K562 (cell line): ENCODE measurements at regions not wholly inside any gene's neighbourhood (a gene's known extent, or its start where the extent isn't known, plus 50 kb on each side); places are given as distances from the start of the nearest gene placed in this dataset.
A peak's percentile ranks its signal among the peaks of the same experiment; 100 is the strongest.

Experiments used
- ATAC-seq: fragments of 200-7000 bp; cut with Tn5 transposase; 3 replicates; pipeline ENCODE4 v1.9.1; 2020; ENCODE audit warnings: moderate library complexity
- BruUV-seq: library from RNA; stranded (reverse); fragments of 400-500 nt; replicated peaks from 2 replicates; lab custom pipeline; 2021; lab: Mats Ljungman, UMichigan
- CTCF ChIA-PET: fragments of 300-600 bp; formaldehyde crosslinking; extraction: SDS; loops from one replicate; lab custom pipeline; 2021; ENCODE audit warnings: low intra/inter-chr PET ratio; lab: Yijun Ruan, JAX
- POLR2A ChIA-PET: fragments of 300-600, 350-650 bp; sonication (Branson Sonifier 250); formaldehyde crosslinking; extraction: SDS; loops from one replicate; lab custom pipeline; 2021; ENCODE audit warnings: antibody characterized with exemption, inconsistent platforms; lab: Yijun Ruan, JAX
- DNase-seq, 4 experiments: peaks; one replicate each; pipeline versions ENCODE4 v3.0.0 to v3.0.0-alpha.2; 2011 to 2018; ENCODE audit warnings: low spot score in 3 of 4, mixed read lengths in 3 of 4; ENCODE audit errors: extremely low read depth in 1 of 4
- FAIRE-seq: peaks from 2 replicates; lab custom pipeline; 2011; peaks lifted over from hg19 to GRCh38; lab: Jason Lieb, UNC
- H2AFZ ChIP-seq: 2 replicates; pipeline ENCODE4 v1.6.0; 2011; ENCODE audit warnings: low read depth, low read length, control low read depth, inconsistent platforms
- H3K27ac ChIP-seq: fragments of 200-600 bp; 3 replicates; pipeline ENCODE4 v1.8.0; 2011; ENCODE audit warnings: low read depth, mild to moderate bottlenecking, control low read depth, inconsistent platforms, low read length, moderate library complexity, mixed read lengths; ENCODE audit errors: extremely low read depth
- H3K27me3 ChIP-seq, 2 experiments: fragments of 300-600 bp in 1 of 2; 2 replicates in 1 of 2; 3 replicates in 1 of 2; pipeline versions ENCODE4 v1.6.0 to v1.8.0; 2011; ENCODE audit warnings: inconsistent platforms in 2 of 2, low read length in 2 of 2, mild to moderate bottlenecking in 1 of 2, mixed read lengths in 1 of 2, moderate library complexity in 1 of 2; ENCODE audit not compliant: control insufficient read depth in 2 of 2, insufficient read depth in 2 of 2
- H3K36me3 ChIP-seq: fragments of 300-600 bp; 3 replicates; pipeline ENCODE4 v1.8.0; 2011; ENCODE audit warnings: mild to moderate bottlenecking, low read length, inconsistent platforms; ENCODE audit not compliant: control insufficient read depth, insufficient read depth
- H3K4me1 ChIP-seq, 2 experiments: fragments of 200-600 bp in 1 of 2; replicated peaks in 1 of 2; 2 replicates in 1 of 2; 3 replicates in 1 of 2; pipeline versions ENCODE4 v1.5.1 to v1.8.0; 2011; ENCODE audit warnings: inconsistent platforms in 2 of 2, low read length in 2 of 2, mild to moderate bottlenecking in 1 of 2, mixed read lengths in 1 of 2, moderate library complexity in 1 of 2; ENCODE audit not compliant: control insufficient read depth in 2 of 2, insufficient read depth in 2 of 2
- H3K4me2 ChIP-seq: 2 replicates; pipeline ENCODE4 v1.6.1; 2011; ENCODE audit warnings: low read length, control low read depth, inconsistent platforms, mixed read lengths; ENCODE audit not compliant: insufficient read depth
- H3K4me3 ChIP-seq: fragments of 200-600 bp; sonication (generic), shearing (Covaris generic); 2 replicates; pipeline ENCODE4 v1.5.1; 2016; ENCODE audit warnings: control low read depth, inconsistent platforms
- H3K79me2 ChIP-seq: fragments of 200-600 bp; 3 replicates; pipeline ENCODE4 v1.8.0; 2011; ENCODE audit warnings: low read length, inconsistent platforms; ENCODE audit not compliant: control insufficient read depth, insufficient read depth
- H3K9ac ChIP-seq, 2 experiments: 2 replicates each; pipeline versions ENCODE4 v1.6.0 to v1.6.1; 2011; ENCODE audit warnings: low read depth in 2 of 2, low read length in 2 of 2, control low read depth in 1 of 2, inconsistent platforms in 1 of 2, mild to moderate bottlenecking in 1 of 2, mixed read lengths in 1 of 2; ENCODE audit not compliant: insufficient read depth in 1 of 2
- H3K9me1 ChIP-seq: one replicate; pipeline ENCODE4 v1.6.0; 2011; ENCODE audit warnings: inconsistent platforms, mild to moderate bottlenecking, low read length, moderate library complexity; ENCODE audit not compliant: control insufficient read depth, insufficient read depth
- H3K9me3 ChIP-seq: replicated peaks from 2 replicates; pipeline ENCODE4 v1.5.1; 2011; ENCODE audit warnings: low read depth, low read length, inconsistent platforms; ENCODE audit not compliant: control insufficient read depth, insufficient read depth
- H4K20me1 ChIP-seq: replicated peaks from 2 replicates; pipeline ENCODE4 v1.6.1; 2011; ENCODE audit warnings: low read length, inconsistent platforms, mixed read lengths; ENCODE audit not compliant: control insufficient read depth, insufficient read depth
- CREBBP ChIP-seq: IDR thresholded peaks from one replicate; pipeline ENCODE4 v1.6.1; 2012; ENCODE audit warnings: low read depth, mild to moderate bottlenecking, control low read depth, inconsistent platforms, low read length
- RBM17 ChIP-seq: fragments of 200-400 bp; formaldehyde crosslinking; IDR thresholded peaks from 2 replicates; pipeline ENCODE4 v1.6.1; 2017; ENCODE audit warnings: low read depth, mild to moderate bottlenecking, low read length, borderline replicate concordance
- RFX1 ChIP-seq: fragments of 450-650 bp; IDR thresholded peaks from 2 replicates; pipeline ENCODE4 v1.6.1; 2016; ENCODE audit warnings: mild to moderate bottlenecking, moderate library complexity
- TCF3 ChIP-seq: sonication (generic); formaldehyde crosslinking; IDR thresholded peaks from 2 replicates; pipeline ENCODE4 v1.4.0; 2020; ENCODE audit warnings: mild to moderate bottlenecking, missing genetic modification reagents
- WGBS: fragments of 100-300 bp; shearing (Covaris generic); methylation state at CpG from one replicate; pipeline ENCODE4 v1.1.6; 2016; ENCODE audit warnings: low coverage, mixed read lengths; ENCODE audit not compliant: insufficient coverage; ENCODE audit errors: missing lambda C conversion rate; 5-methylcytosine and 5-hydroxymethylcytosine counted together
- in situ Hi-C: fragments of 300-500 bp; cut with MboI; formaldehyde crosslinking; loops from 4 replicates; pipeline ENCODE4 v1.15.0; 2018; ENCODE audit warnings: inconsistent platforms, mixed read lengths
- intact Hi-C: fragments of 100-400 bp; cut with micrococcal nuclease; formaldehyde crosslinking; loops from 2 replicates; pipeline ENCODE4 v1.14.2; 2022

GRCh38 chr17:56011406-56012131, 141.7 kb upstream of the ANKFN1 start:
- H3K9me1 ChIP-seq = no peaks in the 10 kb centered on the region
- in situ Hi-C loops (no loop called here), intact Hi-C loops (no loop called here)
- H3K9ac ChIP-seq = no peak overlapping the region
- CTCF ChIA-PET = no interaction called here
- H4K20me1 ChIP-seq = no peaks in the 10 kb centered on the region
- FAIRE-seq (no peak), ATAC-seq (no peak), DNase-seq (no peak)
- BruUV-seq = no TSS peak
- no peak overlapping the region for H3K27ac ChIP-seq
- 3% methylated on average over 4 of the region's 4 CpGs for whole genome bisulfite sequencing
- H2AFZ ChIP-seq = no peak overlapping the region
- no peak for TF ChIP-seq RBM17
- peak; percentile 48 for TF ChIP-seq CREBBP
- no peak overlapping the region for H3K4me2 ChIP-seq
- no peaks in the 10 kb centered on the region for H3K9me3 ChIP-seq
- no peaks in the 10 kb centered on the region for H3K36me3 ChIP-seq
- no peaks in the 10 kb centered on the region for H3K27me3 ChIP-seq
- no peaks in the 10 kb centered on the region for H3K79me2 ChIP-seq
- no peak overlapping the region for H3K4me3 ChIP-seq
- no peaks in the 10 kb centered on the region for H3K4me1 ChIP-seq
- POLR2A ChIA-PET = interaction anchor here (0.6 kb wide), 1 partner anchor 1008 kb away, joined by 6 read pairs; no protein-coding TSS in a partner anchor

GRCh38 chr17:56018211-56018610, 135.1 kb upstream of the ANKFN1 start:
- Histone ChIP-seq H3K4me1 (no peaks in the 10 kb centered on the region), H3K79me2 (no peaks in the 10 kb centered on the region), H3K27ac (no peak overlapping the region), H3K9me3 (no peaks in the 10 kb centered on the region), H3K36me3 (no peaks in the 10 kb centered on the region), H3K27me3 (no peaks in the 10 kb centered on the region), H3K9me1 (no peaks in the 10 kb centered on the region), H3K9ac (no peak overlapping the region), H2AFZ (no peak overlapping the region), H3K4me3 (no peak overlapping the region), H3K4me2 (no peak overlapping the region), H4K20me1 (no peaks in the 10 kb centered on the region)
- no peak for ATAC-seq
- FAIRE-seq = no peak
- TF ChIP-seq RFX1 (peak; percentile 57), TCF3 (no peak)
- in situ Hi-C loops = no loop called here
- ChIA-PET CTCF (no interaction called here), POLR2A (interaction anchor here (1.1 kb wide), 1 partner anchor 9 kb away, joined by 5 read pairs; no protein-coding TSS in a partner anchor)
- DNase-seq = no peak
- WGBS = 0% methylated on average over 3 of the region's 3 CpGs
- BruUV-seq = no TSS peak
- intact Hi-C loops = no loop called here
